Adipose tissue (tissue), 3 donors: ENCODE measurements at regions not wholly inside any gene's neighbourhood (a gene's known extent, or its start where the extent isn't known, plus 50 kb on each side); places are given as distances from the start of the nearest gene placed in this dataset.

Experiments
- H3K27ac ChIP-seq: one replicate; pipeline ENCODE4 v1.5.1; 2013; ENCODE audit warnings: low read depth, low read length
- WGBS, 3 donors: extraction: QIAGEN DNeasy Blood & Tissue Kit; methylation state at CpG; one replicate each; pipeline ENCODE4 v1.1.7; 2013; 5-methylcytosine and 5-hydroxymethylcytosine counted together
- donor health status: healthy with polysubstance abuse.
- donor health status: Bipolar disorder and iron deficiency.
- donor health status: healthy.

DNA sequence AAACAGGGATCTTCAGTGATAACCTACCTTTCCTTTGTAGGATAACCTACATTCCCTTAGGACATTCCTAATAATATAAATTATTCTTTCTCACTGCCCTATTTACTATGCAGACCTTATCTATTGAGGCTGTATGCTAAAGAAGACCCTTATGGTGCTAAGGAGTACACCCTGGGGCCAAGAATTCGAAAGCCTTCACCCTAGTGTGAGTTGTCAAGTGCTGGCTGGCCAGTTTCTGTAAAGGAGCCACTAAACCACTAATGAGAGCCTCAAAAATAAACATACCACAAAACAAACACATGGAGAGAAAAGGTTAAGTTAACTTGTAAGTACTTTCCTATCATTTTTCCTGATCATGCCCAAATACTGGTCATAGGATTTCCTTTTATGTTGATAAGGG, 315.0 kb upstream of the CAMK1G start:
- no peak overlapping the region for H3K27ac ChIP-seq
- WGBS, 3 donors = 29 to 66% (median 56%) methylated on average over 1 of the region's 1 CpG

DNA sequence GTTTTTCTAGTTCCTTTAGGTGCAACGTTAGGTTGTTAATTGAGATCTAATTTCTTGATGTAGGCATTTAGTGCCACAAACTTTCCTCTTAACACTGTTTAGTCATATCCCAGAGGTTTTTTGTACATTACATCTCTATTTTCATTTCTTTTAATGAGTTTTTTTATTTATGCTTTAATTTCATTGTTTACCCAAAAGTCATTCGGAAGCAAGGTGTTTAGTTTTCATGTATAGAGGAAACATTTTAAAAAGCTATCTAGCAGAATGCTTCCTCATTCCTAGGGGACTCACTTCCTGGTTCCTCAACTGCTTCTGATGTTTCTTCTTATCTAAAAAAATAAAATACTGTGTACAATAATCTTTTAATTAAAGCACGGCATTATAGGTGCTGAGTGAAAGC, 307.2 kb upstream of the CAMK1G start:
- WGBS, 3 donors = 59 to 68% (median 64%) methylated on average over 3 of the region's 3 CpGs
- H3K27ac ChIP-seq = no peak overlapping the region

- H3K27ac ChIP-seq = no peak overlapping the region
- 86 to 92% (median 91%) methylated on average over 1 of the region's 1 CpG for WGBS, 3 donors
Measured at GRCh38 chr1:209277662-209278061, 305.9 kb upstream of the CAMK1G start.

DNA sequence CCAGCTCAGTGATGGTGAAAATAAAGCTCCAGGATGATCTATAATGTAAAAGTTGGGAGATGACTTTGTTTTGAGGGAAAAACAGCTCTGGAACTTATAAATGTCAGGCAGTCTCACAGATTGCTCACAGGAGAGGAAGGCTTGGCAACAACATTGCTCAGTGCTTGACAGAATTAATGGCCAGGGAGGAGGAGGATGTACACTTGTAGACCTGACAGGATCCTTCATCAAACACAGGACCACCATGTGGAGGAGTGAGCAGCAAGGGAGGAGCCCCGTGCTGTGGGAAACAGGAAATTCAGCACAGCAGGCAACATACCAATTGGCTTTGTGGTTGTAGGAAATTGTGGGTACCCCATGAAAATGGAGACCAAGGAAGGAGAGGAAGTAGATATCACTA, 291.8 kb upstream of the CAMK1G start:
- no peak overlapping the region for H3K27ac ChIP-seq
- WGBS, 3 donors = 0 to 35% (median 8%) methylated on average over 1 of the region's 1 CpG

GRCh38 chr1:209302779-209303568, 280.5 kb upstream of the CAMK1G start:
- WGBS, 3 donors = 60 to 83% (median 74%) methylated on average over 7 of the region's 7 CpGs
- H3K27ac ChIP-seq = no peak overlapping the region

DNA sequence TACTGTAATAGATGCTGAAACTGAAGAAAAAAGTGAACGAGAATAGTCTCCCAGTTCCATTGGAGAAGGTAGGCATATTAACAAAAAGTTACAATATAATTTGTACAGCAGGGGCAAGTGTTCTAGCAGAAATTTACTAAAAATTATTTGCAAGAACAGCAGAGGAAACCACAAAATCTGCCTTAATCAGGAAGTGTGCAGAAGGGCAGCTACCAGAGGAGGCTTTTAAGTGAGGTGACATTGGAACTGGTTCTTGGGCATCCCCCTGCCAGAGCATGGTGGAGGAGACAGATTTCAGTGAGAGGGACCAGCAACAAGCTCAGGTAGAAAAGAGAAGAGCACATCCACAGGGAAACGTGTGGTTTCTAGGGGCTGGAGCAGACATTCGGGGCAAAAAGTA, 279.3 kb upstream of the CAMK1G start:
- 50 to 70% (median 66%) methylated on average over 3 of the region's 3 CpGs for WGBS, 3 donors
- no peak overlapping the region for H3K27ac ChIP-seq

DNA sequence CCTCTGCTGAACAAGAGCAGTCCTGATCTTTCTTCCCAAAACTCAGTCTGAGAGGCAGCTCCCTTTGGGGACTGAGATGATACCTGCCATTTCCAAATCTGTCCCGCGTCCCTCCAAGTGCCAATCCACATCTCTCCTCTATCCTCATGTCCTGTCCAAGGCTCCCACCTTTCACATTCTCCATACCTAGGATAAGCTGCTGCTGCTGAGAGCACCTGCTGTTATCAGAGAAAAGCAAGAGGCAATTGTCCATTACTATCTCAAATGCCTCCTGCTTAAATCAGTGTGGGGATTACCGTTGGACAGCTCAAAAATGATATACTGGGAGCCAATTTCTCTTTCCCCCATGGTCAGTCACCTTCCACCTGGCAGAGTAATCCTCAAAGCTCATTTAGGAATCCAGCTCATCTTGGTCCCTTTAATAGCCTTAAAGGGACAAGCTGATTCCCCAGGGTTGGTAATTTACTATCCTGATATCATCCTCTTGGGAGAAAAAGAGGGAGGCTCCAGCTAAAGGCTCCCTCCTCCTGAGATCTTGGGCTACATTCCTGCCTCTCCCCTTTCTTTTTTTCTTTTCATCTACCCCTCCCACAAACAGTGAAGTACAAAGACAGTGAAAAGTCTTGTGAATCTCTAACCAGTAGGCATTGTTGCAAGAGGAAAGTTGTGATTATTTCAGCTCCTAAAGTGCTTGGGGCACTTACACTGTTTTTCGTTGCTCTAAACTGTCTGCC, 278.1 kb upstream of the CAMK1G start:
- WGBS, 3 donors = 59 to 75% (median 73%) methylated on average over 4 of the region's 4 CpGs
- H3K27ac ChIP-seq = no peak overlapping the region

- H3K27ac ChIP-seq = no peak overlapping the region
- 58 to 70% (median 65%) methylated on average over 2 of the region's 2 CpGs for WGBS, 3 donors
Measured at GRCh38 chr1:209307846-209308245, 275.7 kb upstream of the CAMK1G start.

- H3K27ac ChIP-seq = no peak overlapping the region
- 67 to 75% (median 71%) methylated on average over 2 of the region's 2 CpGs for WGBS, 3 donors
Measured at GRCh38 chr1:209309198-209309597, 274.3 kb upstream of the CAMK1G start.

GRCh38 chr1:209311770-209312169, 271.7 kb upstream of the CAMK1G start:
- WGBS, 3 donors = 68 to 84% (median 77%) methylated on average over 3 of the region's 3 CpGs
- H3K27ac ChIP-seq = no peak overlapping the region

GRCh38 chr1:209316929-209317328, 266.6 kb upstream of the CAMK1G start:
- no peak overlapping the region for H3K27ac ChIP-seq

GRCh38 chr1:209318181-209319056, 265.1 kb upstream of the CAMK1G start:
- no peak overlapping the region for H3K27ac ChIP-seq
- WGBS, 3 donors = 57 to 79% (median 72%) methylated on average over 7 of the region's 7 CpGs

GRCh38 chr1:209319057-209319432, 264.5 kb upstream of the CAMK1G start:
- H3K27ac ChIP-seq = no peak overlapping the region
- WGBS, 3 donors = 84 to 90% (median 84%) methylated on average over 3 of the region's 3 CpGs

GRCh38 chr1:209319549-209319948, 264.0 kb upstream of the CAMK1G start:
- no peak overlapping the region for H3K27ac ChIP-seq
- 76 to 90% (median 88%) methylated on average over 3 of the region's 3 CpGs for WGBS, 3 donors

GRCh38 chr1:209323743-209324142, 259.8 kb upstream of the CAMK1G start:
- WGBS, 3 donors = 88 to 96% (median 94%) methylated on average over 1 of the region's 1 CpG
- no peak overlapping the region for H3K27ac ChIP-seq

- no peak overlapping the region for H3K27ac ChIP-seq
Measured at GRCh38 chr1:209324901-209325871, 258.3 kb upstream of the CAMK1G start.

DNA sequence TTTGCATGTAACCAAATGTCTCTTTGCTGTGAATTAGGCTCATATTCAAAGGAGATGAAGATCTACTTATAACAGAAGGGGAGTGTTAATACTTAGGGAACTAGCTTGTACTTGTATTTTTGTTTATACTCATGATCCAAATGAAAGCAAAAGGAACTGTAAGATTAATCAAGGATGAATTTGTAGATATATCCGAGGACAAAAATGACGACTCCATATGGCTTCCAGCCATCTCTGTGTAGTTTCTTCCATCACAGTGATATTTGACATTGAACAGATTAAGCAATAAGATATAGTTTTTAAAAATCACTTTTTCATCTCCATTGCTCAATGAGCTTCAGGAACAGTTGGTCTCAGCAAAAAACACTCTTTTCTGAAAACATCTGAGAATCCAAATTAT, 257.4 kb upstream of the CAMK1G start:
- no peak overlapping the region for H3K27ac ChIP-seq
- WGBS, 3 donors = 25 to 62% (median 61%) methylated on average over 2 of the region's 2 CpGs

More at GRCh38 chr1:209324901-209325871, 258.3 kb upstream of the CAMK1G start:
- WGBS, 3 donors = 71 to 76% (median 75%) methylated on average over 5 of the region's 5 CpGs

DNA sequence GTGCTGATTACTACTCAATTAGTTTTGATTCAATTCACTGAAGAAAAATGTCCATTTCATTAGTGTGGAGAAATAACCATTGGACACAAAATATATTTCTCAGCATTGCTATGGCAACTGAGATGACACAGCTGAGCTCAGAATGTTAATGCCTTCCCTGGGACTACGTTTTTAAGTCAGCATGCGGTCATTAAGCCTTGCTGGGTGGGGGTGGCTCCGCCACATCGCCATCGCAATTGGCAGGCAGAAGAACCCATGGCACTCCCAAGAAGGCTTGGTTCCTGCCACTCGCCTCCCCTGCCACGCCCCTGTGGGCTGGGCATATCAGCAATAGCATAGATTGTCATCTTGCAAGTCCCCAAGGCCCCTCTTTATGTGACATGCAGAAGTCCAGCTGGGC, 256.7 kb upstream of the CAMK1G start:
- no peak overlapping the region for H3K27ac ChIP-seq
- 64 to 70% (median 69%) methylated on average over 7 of the region's 7 CpGs for WGBS, 3 donors
